GM19468 (cell line): ENCODE measurements at regions not wholly inside any gene's neighbourhood (a gene's known extent, or its start where the extent isn't known, plus 50 kb on each side); places are given as distances from the start of the nearest gene placed in this dataset.
"Not testable (repeated sequence)": the region's sequence is repeated elsewhere in the genome, so short reads cannot be mapped to it uniquely, and the experiment has no call there.

Experiments used
- ATAC-seq: cut with Tn5 transposase; IDR thresholded peaks from one replicate; pipeline ENCODE4 v1.9.1; 2021; ENCODE audit warnings: mild to moderate bottlenecking, moderate library complexity, moderate number of reproducible peaks; ENCODE audit not compliant: unreplicated experiment; ENCODE audit errors: extremely low read depth

- ATAC-seq, result no peak
These were observed 1380.6 kb upstream of the RAG2 start for GRCh38 chr11:37978647-37979046.

GRCh38 chr11:37973941-37974340 is 1375.9 kb upstream of the RAG2 start:
- ATAC-seq, result no peak

- ATAC-seq, result no peak
These were observed 1374.7 kb upstream of the RAG2 start for GRCh38 chr11:37972691-37973090.

- ATAC-seq, result not testable (repeated sequence)
These were observed 1371.3 kb upstream of the RAG2 start for GRCh38 chr11:37969336-37969735.

GRCh38 chr11:37968148-37968547 is 1370.1 kb upstream of the RAG2 start:
- no peak for ATAC-seq

- ATAC-seq, result no peak
These were observed 1369.6 kb upstream of the RAG2 start for GRCh38 chr11:37967635-37968034.

GRCh38 chr11:37963440-37963839 is 1365.4 kb upstream of the RAG2 start:
- no peak for ATAC-seq

GRCh38 chr11:37957717-37958116 is 1359.7 kb upstream of the RAG2 start:
- no peak for ATAC-seq

GRCh38 chr11:37951996-37952395 is 1354.0 kb upstream of the RAG2 start:
- ATAC-seq, result no peak

GRCh38 chr11:37948258-37948657 is 1350.2 kb upstream of the RAG2 start:
- ATAC-seq, result no peak

- no peak for ATAC-seq
These were observed 1349.8 kb upstream of the RAG2 start for GRCh38 chr11:37947821-37948220.

- no peak for ATAC-seq
These were observed 1348.2 kb upstream of the RAG2 start for GRCh38 chr11:37946155-37946766.

- ATAC-seq, result no peak
These were observed 1344.0 kb upstream of the RAG2 start for GRCh38 chr11:37942081-37942480.

- ATAC-seq, result no peak
These were observed 1331.1 kb upstream of the RAG2 start for GRCh38 chr11:37929100-37929653.

- ATAC-seq, result no peak
These were observed 1328.7 kb upstream of the RAG2 start for GRCh38 chr11:37926772-37927171.

- no peak for ATAC-seq
These were observed 1318.3 kb upstream of the RAG2 start for GRCh38 chr11:37916331-37916730.

- ATAC-seq, result no peak
These were observed 1316.8 kb upstream of the RAG2 start for GRCh38 chr11:37914859-37915258.

- no peak for ATAC-seq
These were observed 1310.1 kb upstream of the RAG2 start for GRCh38 chr11:37908219-37908548.

- ATAC-seq, result no peak
These were observed 1309.6 kb upstream of the RAG2 start for GRCh38 chr11:37907436-37908218.

- no peak for ATAC-seq
These were observed 1307.8 kb upstream of the RAG2 start for GRCh38 chr11:37905707-37906417.

- ATAC-seq, result no peak
These were observed 1298.0 kb upstream of the RAG2 start for GRCh38 chr11:37896016-37896415.
